NCI-H1417 (cell line): ENCODE measurements at regions not wholly inside any gene's neighbourhood (a gene's known extent, or its start where the extent isn't known, plus 50 kb on each side); places are given as distances from the start of the nearest gene placed in this dataset.

Source experiments
- DNase-seq, 3 experiments: peaks; one replicate each; lab custom pipeline; 2025; lab: John Stamatoyannopoulos, UW

- DNase-seq, result peak in 1 of 3 experiments; percentile 42
Observed at GRCh38 chr2:47620770-47621437, 50.1 kb upstream of the KCNK12 start.
